PC-9 (cell line): ENCODE measurements at regions not wholly inside any gene's neighbourhood (a gene's known extent, or its start where the extent isn't known, plus 50 kb on each side); places are given as distances from the start of the nearest gene placed in this dataset.

ENCODE experiments used
- EZH2 ChIP-seq: fragments of 200-600 bp; sonication (generic); IDR thresholded peaks from 2 replicates; pipeline ENCODE4 v1.8.0; 2017; ENCODE audit warnings: antibody characterized with exemption, low read depth
- TF ChIP-seq, protein P1 (sequence below): fragments of 200-600 bp; sonication (generic); conservative IDR thresholded peaks from 2 replicates; pipeline ENCODE4 v1.6.1; 2017; ENCODE audit warnings: mixed run types, antibody characterized with exemption, mild to moderate bottlenecking, moderate library complexity

GRCh38 chr9:751137-752051 is 90.1 kb upstream of the DMRT1 start:
- TF ChIP-seq, protein P1, sequence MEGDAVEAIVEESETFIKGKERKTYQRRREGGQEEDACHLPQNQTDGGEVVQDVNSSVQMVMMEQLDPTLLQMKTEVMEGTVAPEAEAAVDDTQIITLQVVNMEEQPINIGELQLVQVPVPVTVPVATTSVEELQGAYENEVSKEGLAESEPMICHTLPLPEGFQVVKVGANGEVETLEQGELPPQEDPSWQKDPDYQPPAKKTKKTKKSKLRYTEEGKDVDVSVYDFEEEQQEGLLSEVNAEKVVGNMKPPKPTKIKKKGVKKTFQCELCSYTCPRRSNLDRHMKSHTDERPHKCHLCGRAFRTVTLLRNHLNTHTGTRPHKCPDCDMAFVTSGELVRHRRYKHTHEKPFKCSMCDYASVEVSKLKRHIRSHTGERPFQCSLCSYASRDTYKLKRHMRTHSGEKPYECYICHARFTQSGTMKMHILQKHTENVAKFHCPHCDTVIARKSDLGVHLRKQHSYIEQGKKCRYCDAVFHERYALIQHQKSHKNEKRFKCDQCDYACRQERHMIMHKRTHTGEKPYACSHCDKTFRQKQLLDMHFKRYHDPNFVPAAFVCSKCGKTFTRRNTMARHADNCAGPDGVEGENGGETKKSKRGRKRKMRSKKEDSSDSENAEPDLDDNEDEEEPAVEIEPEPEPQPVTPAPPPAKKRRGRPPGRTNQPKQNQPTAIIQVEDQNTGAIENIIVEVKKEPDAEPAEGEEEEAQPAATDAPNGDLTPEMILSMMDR = no peak
- no peak for TF ChIP-seq EZH2
